WERI-Rb-1 (cell line): ENCODE measurements at regions not wholly inside any gene's neighbourhood (a gene's known extent, or its start where the extent isn't known, plus 50 kb on each side); places are given as distances from the start of the nearest gene placed in this dataset.

Source experiments
- DNase-seq: peaks from one replicate; pipeline ENCODE4 v3.0.0-alpha.2; 2020
- H3K27ac ChIP-seq: fragments of 250-450 bp; sonication (Bioruptor Pico); 2 replicates; pipeline ENCODE4 v1.5.1; 2020; ENCODE audit warnings: mild to moderate bottlenecking, moderate library complexity
- H3K27me3 ChIP-seq: fragments of 250-450 bp; sonication (Bioruptor Pico); 2 replicates; pipeline ENCODE4 v1.5.1; 2021; ENCODE audit warnings: mild to moderate bottlenecking, low read depth, moderate library complexity; ENCODE audit not compliant: insufficient read depth, severe bottlenecking
- H3K36me3 ChIP-seq: fragments of 250-450 bp; sonication (Bioruptor Pico); 2 replicates; pipeline ENCODE4 v1.5.1; 2020; ENCODE audit warnings: mild to moderate bottlenecking, moderate library complexity
- H3K4me3 ChIP-seq: 2 replicates; pipeline ENCODE4 v1.5.1; 2011; ENCODE audit warnings: low read depth, mild to moderate bottlenecking, control low read depth, low read length
- H3K9me3 ChIP-seq: fragments of 250-450 bp; sonication (Bioruptor Pico); 2 replicates; pipeline ENCODE4 v1.5.1; 2021; ENCODE audit warnings: mild to moderate bottlenecking, moderate library complexity; ENCODE audit not compliant: severe bottlenecking
- TF ChIP-seq, protein P1 (sequence below): IDR thresholded peaks from 2 replicates; pipeline ENCODE4 v1.5.1; 2011; ENCODE audit warnings: low read depth, mild to moderate bottlenecking, control low read depth, inconsistent platforms, low read length

DNA sequence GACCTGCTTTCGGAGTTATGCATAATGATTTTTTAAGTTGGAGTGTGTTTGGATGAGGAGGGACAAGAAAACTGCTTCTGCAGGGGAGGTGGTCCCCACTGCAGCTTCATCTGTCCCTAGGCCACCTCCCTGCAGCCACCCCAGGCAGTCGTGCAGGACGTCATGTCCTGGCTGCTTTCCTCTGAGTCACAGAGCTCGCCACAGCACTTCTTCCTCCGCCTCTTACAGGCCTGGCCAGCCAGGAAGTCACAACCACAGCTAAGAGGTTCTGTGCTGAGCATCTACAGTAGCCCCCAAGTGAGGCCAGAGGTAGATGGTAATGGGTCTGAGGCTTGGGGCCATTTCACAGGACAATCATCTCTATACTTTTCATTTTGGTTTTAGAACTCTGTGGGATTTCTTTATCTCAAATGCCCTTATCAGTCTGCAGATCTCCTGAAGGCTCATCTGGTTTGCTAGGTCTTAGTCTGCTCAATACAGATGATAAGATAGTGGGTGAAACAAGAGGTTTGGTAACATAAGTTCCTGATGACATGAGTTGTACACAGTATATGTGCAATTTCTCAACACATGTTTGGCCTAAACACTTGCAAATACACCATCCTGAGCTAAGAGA is 106.4 kb downstream of the ARF6 start:
- DNase-seq: no peak
- TF ChIP-seq, protein P1, sequence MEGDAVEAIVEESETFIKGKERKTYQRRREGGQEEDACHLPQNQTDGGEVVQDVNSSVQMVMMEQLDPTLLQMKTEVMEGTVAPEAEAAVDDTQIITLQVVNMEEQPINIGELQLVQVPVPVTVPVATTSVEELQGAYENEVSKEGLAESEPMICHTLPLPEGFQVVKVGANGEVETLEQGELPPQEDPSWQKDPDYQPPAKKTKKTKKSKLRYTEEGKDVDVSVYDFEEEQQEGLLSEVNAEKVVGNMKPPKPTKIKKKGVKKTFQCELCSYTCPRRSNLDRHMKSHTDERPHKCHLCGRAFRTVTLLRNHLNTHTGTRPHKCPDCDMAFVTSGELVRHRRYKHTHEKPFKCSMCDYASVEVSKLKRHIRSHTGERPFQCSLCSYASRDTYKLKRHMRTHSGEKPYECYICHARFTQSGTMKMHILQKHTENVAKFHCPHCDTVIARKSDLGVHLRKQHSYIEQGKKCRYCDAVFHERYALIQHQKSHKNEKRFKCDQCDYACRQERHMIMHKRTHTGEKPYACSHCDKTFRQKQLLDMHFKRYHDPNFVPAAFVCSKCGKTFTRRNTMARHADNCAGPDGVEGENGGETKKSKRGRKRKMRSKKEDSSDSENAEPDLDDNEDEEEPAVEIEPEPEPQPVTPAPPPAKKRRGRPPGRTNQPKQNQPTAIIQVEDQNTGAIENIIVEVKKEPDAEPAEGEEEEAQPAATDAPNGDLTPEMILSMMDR: no peak

GRCh38 chr14:49999826-50000379 is 107.0 kb downstream of the ARF6 start:
- TF ChIP-seq, protein P1: no peak
- no peak overlapping the region for H3K27ac ChIP-seq

More for the DNA sequence above, 106.4 kb downstream of the ARF6 start:
- Histone ChIP-seq H3K27ac (no peak overlapping the region), H3K9me3 (no peaks in the 10 kb centered on the region), H3K36me3 (no peaks in the 10 kb centered on the region), H3K4me3 (no peak overlapping the region), H3K27me3 (no peaks in the 10 kb centered on the region)

GRCh38 chr14:50000380-50001150 is 107.7 kb downstream of the ARF6 start:
- Histone ChIP-seq H3K9me3 (no peaks in the 10 kb centered on the region), H3K36me3 (no peaks in the 10 kb centered on the region), H3K4me3 (no peak overlapping the region), H3K27me3 (no peaks in the 10 kb centered on the region), H3K27ac (0 out of 2 replicates have a peak overlapping the region, but pooled peaks have one; percentile 18)
- TF ChIP-seq, protein P1: no peak
- DNase-seq: peak; percentile 13

More at GRCh38 chr14:49999826-50000379, 107.0 kb downstream of the ARF6 start:
- no peaks in the 10 kb centered on the region for H3K36me3 ChIP-seq
- DNase-seq: no peak
- no peaks in the 10 kb centered on the region for H3K9me3 ChIP-seq
- H3K4me3 ChIP-seq: no peak overlapping the region
- H3K27me3 ChIP-seq: no peaks in the 10 kb centered on the region

DNA sequence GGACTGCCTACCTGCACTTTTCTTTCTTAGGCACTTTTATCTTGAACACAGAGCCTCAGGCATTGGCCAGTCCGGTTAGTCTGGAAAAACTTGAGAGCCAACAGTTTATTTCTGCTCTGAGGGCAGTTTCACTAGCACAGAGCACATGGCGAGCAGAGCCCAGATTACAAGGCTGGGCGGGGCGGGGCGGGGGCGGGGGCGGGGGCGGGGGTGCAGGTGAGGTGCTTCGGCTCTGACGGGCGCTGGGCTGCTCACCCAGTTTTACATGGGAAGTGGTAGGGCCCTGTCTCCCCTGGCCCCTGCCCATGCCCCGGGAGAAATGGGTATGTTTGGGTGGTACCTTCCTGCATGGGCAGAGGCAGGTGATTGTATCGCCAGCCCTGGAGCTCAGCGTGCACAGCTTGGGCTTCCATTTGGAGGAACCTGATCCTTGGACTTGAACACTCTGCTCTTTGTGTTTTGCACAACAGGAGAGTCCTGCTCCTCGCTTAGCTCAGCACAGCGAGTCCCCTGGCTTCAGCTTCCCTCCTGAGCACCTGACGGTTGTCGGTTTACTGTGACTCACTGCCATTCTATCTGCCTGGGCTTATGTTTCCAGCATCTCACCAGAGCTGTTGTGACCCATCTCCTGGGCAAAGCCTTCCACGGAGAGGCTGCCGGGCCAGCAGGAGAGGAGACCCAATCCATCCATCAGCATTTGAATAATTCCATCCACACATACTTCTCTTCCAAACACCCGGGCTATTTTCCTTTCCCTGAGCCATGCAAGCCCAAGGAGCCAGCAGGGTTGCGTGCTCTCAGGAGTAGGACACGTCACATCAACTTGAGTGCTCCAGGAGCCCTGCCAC is 108.5 kb downstream of the ARF6 start:
- no peaks in the 10 kb centered on the region for H3K9me3 ChIP-seq
- H3K27me3 ChIP-seq: no peaks in the 10 kb centered on the region
- TF ChIP-seq, protein P1: no peak
- no peaks in the 10 kb centered on the region for H3K36me3 ChIP-seq
- peak overlapping the region; percentile 10 for H3K4me3 ChIP-seq
- peak; percentile 23 for DNase-seq
- 0 out of 2 replicates have a peak overlapping the region, but pooled peaks have one; percentile 18 for H3K27ac ChIP-seq

GRCh38 chr14:50001999-50002925 is 109.4 kb downstream of the ARF6 start:
- Histone ChIP-seq H3K27me3 (no peaks in the 10 kb centered on the region), H3K27ac (no peak overlapping the region), H3K36me3 (no peaks in the 10 kb centered on the region), H3K9me3 (no peaks in the 10 kb centered on the region), H3K4me3 (no peak overlapping the region)
- no peak for DNase-seq
- TF ChIP-seq, protein P1: no peak
